ENCODE measurements at regions not wholly inside any gene's neighbourhood (a gene's known extent, or its start where the extent isn't known, plus 50 kb on each side); places are given as distances from the start of the nearest gene placed in this dataset.
"Not testable (repeated sequence)": the region's sequence is repeated elsewhere in the genome, so short reads cannot be mapped to it uniquely, and the experiment has no call there.

DNA sequence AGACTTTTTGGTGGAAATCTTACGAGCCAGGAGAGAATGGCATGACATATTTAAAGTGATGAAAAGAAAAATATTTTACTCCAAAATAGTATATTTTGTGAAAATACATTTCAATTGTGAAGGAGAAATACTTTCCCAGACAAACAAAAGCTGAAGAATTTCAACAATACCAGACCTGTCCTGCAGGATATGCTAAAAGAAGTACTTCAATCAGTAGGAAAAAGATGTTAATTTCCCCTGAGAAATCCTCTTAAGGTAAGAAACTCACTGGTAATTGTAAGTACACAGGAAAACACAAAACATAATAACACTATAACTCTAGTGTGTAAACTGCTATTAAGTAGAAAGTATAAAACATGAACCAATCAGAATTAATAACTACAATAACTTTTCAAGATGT, 341.8 kb upstream of the GJE1 start:
- in situ Hi-C loops (cut with HindIII; ENCODE audit: low sequenced_read_pairs): no loop called here

DNA sequence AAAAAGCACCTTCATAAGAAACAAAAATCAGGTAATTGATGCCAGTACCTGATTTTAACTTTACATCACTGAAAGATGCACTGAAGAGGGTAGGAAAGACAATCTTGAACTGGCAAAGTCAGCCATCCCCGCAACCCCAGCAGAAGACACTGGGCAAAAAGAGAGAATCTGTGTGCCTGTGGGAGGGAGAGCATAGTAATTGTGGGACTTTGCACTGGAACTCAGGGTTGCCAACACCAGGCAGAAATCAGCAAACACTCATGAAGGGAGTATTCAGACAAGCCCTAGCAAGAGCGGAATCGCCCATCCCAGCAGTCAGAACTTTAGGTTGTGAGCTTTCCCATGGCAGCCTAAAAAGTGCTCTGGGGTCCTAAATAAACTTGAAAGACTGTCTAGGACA, 344.6 kb upstream of the GJE1 start:
- in situ Hi-C loops (cut with HindIII; ENCODE audit: low sequenced_read_pairs): no loop called here

DNA sequence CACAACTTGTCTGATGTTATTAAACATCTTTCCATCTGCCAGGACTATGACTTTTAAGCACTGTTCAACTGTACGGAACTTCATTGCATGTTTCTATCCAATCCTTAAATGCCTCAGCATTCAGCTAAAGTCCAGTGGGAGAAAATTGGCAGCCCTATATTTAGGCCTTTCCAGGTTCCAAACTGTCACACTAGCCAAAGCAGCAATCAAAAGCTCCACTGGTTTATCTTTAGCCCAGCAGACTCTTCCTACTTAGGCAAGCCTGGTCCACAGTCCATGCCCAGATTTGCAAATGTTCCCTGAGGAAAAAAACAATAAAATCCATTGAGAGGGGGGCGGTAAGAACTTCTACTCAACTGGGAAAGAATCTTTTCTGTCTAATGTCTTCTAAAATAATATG, 349.1 kb upstream of the GJE1 start:
- in situ Hi-C loops (cut with HindIII; ENCODE audit: low sequenced_read_pairs): no loop called here

DNA sequence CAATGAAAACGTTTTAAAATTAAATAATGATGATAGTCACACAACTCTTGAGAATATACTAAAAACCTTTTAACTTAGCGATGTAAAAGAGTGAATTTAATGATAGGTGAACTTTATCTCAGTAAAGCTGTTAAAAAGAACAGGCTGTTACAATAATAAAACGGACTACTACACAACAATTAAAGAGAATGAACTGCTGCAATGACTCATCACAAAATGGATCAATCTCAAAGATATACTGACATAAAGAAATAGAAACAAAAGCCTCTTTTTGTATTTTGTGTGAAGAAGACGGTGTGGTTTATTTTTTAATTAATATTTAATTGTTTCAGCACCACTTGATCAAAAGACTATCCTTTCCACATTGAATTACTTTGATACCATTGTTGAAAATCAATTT, 352.4 kb upstream of the GJE1 start:
- in situ Hi-C loops (cut with HindIII; ENCODE audit: low sequenced_read_pairs): no loop called here

DNA sequence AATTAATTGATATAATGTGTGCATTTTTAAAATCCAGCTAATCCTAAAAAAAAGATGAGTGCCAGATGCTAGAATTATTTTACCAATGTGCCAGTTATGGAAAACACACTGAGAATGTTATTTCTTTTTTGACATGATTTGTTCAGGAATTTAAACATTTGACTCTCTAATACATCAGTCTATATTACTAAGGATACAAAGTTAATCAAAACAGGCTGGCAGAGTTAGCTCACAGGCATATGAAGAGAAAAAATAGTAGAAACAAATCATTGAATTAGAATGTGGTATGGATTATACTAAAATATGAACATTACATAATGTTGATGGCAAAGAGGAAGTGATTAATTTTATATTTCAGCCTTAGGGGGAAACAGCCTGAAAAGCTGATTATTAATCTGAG, 368.3 kb upstream of the GJE1 start:
- in situ Hi-C loops (cut with HindIII; ENCODE audit: low sequenced_read_pairs): no loop called here

DNA sequence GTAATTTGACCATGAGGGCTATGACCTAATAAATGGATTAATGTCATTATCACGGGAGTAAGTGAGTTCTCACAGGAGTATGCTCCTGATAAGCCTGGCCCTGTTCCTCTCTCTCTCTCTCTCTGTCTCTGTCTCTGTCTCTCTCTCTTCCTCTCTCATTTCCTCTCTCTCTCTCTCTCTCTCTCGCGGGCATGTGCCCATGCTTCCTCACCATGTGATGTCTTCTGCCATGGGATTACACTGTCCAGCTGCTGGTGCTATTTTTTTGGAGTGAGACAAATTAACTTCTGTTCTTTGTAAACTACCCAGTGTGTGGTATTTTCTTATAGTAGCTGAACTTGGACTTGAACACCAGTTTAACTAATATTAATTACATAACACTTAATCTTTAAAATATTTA, 374.3 kb upstream of the GJE1 start:
- in situ Hi-C loops (cut with HindIII; ENCODE audit: low sequenced_read_pairs): no loop called here

DNA sequence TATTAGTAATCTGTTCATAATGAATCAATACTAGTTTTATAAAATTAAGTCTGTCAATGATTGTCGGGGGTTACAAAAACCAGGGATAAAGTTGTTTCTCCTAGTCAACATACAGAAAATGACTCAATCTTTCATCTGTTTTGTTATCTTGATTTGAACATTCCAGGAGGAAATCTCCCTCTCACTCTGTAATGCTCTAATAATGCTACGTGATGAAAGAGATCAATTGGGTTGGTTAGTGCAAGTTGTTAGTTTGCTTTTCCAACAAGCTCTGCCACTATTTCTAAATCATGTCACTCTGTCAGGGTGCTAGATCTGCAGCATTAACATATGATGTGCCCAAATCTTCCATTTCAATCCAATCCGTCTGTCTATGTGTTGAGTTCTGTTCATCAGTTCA, 379.5 kb upstream of the GJE1 start:
- in situ Hi-C loops (cut with HindIII; ENCODE audit: low sequenced_read_pairs): no loop called here

DNA sequence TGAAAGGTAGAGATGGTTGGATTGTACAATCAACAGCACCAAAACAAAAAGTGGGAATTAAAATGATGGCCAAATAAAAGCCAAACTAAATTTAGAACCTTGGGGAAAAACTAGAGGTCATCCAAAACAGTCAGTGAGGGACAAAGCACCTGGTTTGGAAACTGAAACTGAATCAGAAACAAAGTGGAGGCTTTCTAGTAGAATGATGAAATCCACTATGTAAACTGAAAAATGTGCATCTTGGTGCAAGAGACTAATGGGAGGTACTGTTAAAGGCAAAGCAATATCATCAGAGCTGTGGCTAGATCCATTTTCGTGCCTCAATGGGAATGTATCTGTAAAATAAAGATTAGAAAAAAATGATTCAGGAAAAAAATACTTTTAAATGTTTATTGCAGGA, 380.0 kb upstream of the GJE1 start:
- in situ Hi-C loops (cut with HindIII; ENCODE audit: low sequenced_read_pairs): no loop called here

DNA sequence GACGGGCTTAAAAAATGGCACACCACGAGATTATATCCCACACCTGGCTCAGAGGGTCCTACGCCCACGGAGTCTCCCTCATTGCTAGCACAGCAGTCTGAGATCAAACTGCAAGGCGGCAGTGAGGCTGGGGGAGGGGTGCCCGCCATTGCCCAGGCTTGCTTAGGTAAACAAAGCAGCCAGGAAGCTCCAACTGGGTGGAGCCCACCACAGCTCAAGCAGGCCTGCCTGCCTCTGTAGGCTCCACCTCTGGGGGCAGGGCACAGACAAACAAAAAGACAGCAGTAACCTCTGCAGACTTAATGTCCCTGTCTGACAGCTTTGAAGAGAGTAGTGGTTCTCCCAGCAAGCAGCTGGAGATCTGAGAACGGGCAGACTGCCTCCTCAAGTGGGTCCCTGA, 386.4 kb upstream of the GJE1 start:
- in situ Hi-C loops (cut with HindIII; ENCODE audit: low sequenced_read_pairs): not testable (repeated sequence)

DNA sequence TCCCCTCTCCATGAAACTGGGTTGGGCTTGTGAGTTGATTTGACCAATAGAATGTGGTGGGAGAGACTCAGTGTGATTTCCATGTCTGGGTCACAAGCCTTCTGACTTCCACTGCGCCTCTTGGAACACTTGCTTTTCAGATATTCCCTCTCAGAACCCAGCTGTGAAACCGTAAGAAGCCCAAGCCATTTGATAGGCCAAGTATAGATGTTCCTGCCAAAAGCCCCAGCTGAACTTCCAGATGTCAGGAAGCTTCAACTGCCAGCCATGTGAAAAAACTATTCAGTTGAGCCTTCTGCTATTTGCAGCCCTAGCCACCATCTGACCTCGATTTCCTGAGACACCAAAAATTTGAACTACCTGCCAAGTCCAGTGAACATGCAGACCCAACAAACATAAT, 387.8 kb upstream of the GJE1 start:
- in situ Hi-C loops (cut with HindIII; ENCODE audit: low sequenced_read_pairs): no loop called here

DNA sequence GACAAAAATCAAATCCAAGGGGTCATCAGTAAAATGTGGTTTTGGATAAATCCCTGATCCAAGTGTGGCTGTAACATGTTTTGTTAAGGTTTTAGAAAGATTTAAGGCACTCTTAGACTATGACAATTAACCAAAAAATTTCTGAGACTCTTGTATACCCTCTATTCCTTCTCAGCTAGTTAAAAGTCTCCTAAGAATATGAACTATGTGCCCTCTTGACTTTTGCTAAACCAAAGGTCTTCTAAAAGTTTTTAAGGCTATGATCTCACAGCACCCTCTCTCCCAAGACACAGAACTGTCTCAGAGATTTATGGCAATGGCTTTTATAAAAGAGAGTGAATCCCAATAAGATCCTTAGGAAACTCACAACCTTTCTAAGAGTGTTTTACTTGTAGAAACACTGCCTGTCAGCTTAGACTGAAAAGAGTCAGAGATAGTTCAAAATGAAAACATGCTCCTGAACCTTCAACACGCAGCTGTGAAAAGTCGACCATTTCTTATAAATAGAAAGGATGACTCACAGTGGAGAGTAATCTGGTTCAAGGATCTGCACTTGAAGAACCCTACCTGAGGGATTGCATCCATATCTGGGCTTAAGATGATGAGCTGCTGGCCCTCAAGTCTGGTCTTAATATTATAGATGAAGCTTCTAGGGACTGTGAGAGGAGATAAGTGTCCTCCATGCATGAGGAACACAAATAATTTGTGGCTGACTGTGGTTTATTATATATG, 388.4 kb upstream of the GJE1 start:
- in situ Hi-C loops (cut with HindIII; ENCODE audit: low sequenced_read_pairs): no loop called here

DNA sequence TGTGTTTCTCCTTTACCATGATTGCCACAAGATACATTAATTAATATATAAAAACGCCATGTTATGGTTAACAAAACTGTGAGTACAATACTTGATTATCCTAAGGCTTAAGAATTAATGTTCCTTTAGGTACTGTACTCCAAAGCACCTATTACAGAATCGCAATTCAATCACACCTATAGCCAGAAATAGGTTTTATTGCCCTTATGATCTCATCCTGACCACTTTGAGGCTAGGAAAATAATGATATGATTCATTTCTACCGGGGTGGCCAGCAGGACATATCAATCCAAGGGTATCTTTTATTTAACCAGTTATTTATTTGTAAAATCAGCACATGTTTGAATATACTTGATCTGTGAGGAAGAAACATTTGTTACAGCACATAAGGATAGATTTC, 396.6 kb upstream of the GJE1 start:
- in situ Hi-C loops (cut with HindIII; ENCODE audit: low sequenced_read_pairs): no loop called here

DNA sequence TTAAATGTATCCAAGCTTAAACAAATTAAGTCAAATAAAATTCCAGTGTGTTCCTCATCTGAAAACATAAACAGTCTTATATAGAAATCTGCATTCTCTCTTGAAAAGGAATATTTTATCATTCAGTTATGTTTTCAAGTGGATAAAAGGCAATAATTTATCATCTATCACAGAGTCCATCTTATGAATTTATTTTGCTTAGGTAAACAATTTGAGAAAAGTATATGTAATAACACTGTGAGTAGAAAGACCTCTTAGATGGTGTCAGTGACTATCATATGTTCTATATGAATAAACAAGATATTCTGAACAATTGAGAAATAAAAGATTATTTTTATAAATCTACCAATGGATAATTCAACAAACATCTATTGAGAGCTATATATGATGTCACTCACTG, 397.6 kb upstream of the GJE1 start:
- in situ Hi-C loops (cut with HindIII; ENCODE audit: low sequenced_read_pairs): no loop called here

DNA sequence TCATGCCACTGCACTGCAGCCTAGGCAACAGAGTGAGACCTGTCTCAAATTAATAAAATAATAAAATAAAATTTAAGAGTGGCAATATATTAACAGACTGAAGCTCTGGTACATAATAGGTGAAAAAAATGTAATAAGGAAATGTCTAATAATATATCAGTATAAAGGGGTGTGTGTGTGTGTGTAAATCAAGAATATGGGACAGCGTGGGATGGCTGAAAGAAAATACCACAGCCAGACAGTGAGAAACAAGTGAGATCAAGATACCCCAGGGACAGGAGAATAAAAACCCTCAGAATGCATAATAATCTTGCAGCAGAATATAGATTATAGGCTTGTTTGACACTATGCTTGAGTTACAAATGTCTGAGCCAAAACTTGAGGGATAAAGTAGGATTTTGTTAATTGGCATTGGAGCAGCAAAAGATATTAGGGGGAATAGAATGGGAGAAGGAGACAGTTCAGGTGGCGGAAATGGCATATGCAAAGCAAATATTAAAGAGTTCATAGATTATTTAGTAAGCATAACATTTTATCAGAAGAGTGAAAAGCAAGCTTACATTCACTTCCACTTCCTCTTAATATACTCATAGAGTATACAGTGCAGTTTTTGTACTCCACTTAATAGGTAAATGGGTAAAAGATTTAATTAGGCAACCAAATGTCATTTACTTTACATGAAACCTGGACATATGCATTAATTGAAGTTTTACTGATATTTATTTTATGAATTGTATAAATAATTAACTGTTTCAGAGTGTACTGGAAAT, 398.5 kb upstream of the GJE1 start:
- in situ Hi-C loops (cut with HindIII; ENCODE audit: low sequenced_read_pairs): no loop called here

DNA sequence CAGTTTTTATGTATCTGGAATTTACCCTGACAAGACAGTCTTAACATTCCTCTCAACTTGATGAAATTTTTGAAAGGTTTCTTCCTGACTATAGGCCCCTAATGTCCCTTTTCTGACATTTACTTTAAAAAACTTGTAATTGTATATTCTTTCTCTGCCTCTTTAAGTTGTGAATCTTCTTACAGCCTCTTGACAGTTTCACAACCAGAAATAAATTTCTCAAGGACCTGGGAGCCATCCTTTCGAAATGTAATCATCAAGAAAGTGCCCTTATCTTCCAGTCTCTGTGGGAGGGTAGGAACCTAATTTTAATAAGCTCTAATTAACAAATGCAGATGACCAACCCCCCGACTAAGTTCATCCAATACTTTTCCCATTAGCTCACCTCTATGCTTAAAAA, 403.6 kb upstream of the GJE1 start:
- in situ Hi-C loops (cut with HindIII; ENCODE audit: low sequenced_read_pairs): no loop called here

DNA sequence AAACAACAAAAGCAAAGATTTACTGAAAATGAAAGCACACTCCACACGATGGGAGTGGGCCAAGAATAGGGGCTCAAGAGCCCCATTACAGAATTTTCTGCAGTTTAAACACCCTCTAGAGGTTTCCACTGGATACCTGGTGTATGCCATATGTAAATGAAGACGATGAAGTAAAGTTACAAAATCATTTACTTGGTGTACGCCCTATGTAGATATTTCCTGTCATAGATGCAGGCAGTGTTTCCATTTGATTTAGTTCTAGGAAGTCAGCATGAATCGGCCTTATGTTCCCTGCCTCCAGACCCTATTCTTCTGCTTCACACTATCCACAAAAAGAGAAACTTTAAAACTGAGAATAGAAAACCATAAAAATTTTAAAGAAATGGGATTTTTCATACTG, 404.4 kb upstream of the GJE1 start:
- in situ Hi-C loops (cut with HindIII; ENCODE audit: low sequenced_read_pairs): no loop called here

DNA sequence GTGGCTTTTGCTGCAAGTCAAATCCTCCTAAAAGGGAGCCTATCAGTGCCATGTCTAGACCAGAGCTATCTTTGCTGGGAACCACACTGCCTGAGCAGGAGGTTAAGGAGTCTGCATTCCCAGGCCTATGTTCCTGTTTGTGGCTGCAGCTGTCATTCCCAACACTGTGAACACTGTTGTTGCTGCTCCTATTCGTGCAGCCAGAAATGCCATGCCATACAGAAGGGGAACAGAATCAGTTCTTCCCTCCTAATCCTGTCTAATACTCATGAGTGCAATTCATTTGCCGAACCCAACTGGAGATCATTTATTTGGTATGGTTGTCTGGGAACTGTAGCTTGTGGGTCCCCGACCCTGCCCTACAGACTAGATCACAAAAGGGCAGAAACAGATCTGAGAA, 406.5 kb upstream of the GJE1 start:
- in situ Hi-C loops (cut with HindIII; ENCODE audit: low sequenced_read_pairs): no loop called here

DNA sequence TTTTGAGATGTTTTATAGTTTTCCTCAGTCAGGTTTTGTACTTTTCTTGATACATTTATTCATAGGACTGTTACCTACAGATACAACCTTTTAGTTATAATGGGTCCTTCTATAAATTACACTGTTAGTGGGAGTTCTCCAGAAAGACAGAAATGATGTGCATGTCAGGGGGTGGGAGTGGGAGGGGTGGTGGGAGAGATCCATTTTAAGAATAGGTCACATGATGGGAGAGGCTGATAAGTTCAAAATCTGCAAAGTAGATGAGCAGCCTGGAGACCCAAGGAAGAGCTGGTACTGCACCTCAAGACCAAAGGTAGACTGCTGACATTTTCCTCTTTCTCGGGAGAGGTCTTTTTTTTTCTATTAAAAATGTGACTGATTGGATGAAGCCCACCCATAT, 408.0 kb upstream of the GJE1 start:
- in situ Hi-C loops (cut with HindIII; ENCODE audit: low sequenced_read_pairs): no loop called here

DNA sequence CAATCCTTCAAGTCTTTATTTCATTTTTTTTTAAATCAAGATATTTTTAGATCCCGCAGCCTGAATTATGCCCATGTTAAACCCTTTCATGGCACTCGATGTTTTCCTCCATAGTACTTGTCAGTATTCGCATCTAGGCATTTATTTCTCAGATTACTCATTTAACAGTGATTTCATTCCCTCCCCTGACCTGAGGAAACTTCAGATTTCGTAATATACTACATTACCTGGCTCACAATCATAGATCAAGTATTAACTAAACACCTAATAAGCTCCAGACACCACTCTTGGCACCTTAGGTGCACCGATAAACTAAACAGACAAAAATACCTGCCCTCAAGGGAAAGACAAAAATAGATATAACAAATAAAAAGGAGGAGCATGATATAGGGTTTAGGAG, 413.2 kb upstream of the GJE1 start:
- in situ Hi-C loops (cut with HindIII; ENCODE audit: low sequenced_read_pairs): no loop called here

DNA sequence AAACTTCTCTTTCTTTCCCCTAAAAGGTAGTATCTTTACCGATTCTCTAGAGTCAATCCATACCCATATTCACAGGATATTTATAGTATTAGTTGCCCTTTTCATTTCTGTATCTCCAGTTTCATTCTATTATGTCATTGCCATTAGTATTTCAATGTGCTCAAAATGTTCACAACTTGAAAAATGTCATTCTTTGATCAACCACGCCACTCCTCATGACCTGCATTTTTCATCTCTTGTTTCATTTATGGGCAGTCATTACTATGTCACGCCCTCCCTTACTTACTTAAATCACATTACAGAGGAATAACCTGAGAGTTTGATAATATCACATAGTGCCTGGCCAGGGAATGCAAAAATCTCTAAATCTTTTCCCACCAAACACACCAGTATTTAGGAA, 427.3 kb upstream of the GJE1 start:
- in situ Hi-C loops (cut with HindIII; ENCODE audit: low sequenced_read_pairs): no loop called here

DNA sequence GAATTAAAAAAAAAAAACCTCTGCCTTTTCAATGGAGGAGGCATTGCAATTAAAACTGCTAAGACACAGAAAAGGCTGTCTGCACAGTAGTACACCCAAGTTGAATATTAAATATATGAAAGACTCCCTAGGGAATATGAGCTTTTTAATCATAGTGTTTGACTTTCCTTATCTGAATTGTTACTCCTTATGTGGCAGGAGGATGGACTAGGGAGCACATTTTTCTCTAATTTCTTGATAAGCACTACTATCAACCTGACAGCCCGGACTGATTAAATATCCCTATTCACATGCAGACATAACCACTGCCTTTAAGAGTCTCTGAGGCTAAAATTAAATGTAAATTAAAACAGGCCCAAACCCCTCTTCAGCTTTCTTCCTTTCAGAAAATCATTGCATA, 428.6 kb upstream of the GJE1 start:
- in situ Hi-C loops (cut with HindIII; ENCODE audit: low sequenced_read_pairs): no loop called here

DNA sequence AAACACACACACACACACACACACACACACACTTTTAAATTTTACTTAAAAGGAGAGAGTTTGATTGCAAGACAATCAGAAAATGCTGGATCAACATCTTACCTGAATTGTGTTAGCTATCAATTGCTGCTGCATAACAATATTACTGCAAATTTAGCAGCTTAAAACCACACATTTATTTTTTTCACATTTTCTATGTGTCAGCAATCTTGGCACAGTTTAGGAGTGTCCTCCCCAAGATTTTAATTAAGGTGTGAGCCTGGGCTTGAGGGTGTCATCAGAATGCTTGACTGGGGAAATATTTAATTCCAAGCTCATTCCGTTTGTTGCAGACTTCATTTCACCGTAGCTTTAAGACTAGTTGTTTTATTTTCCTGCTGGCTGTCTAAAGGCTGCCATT, 431.0 kb upstream of the GJE1 start:
- in situ Hi-C loops (cut with HindIII; ENCODE audit: low sequenced_read_pairs): no loop called here

DNA sequence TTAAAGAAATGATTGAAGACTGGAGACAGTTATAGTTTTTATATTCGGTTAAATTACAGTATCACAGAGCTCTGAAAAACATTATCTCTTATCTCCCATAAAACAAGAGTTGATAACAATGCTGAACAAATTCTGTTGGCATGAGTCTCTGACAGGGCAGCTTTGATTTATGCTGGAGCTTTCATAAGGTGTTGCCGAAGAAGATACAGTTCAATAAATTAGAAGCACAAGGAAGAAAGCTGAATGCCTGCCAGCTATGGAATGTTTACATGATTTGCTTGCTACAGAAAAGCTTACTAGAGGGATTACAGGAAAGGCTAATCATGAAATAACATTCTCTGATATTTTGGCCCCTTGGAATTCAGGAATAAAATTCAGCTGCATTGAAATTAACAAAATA, 431.9 kb upstream of the GJE1 start:
- in situ Hi-C loops (cut with HindIII; ENCODE audit: low sequenced_read_pairs): no loop called here
